ENCODE measurements at regions not wholly inside any gene's neighbourhood (a gene's known extent, or its start where the extent isn't known, plus 50 kb on each side); places are given as distances from the start of the nearest gene placed in this dataset.

GRCh38 chr3:115279939-115280338, 132.9 kb upstream of the ZBTB20 start:
- H3K4me3 ChIP-seq, result no peak overlapping the region
- no peaks in the 10 kb centered on the region for H3K36me3 ChIP-seq
- intact Hi-C loops (cut with DNase I), result no loop called here
- no peak for DNase-seq
- ATAC-seq, result no peak
- TF ChIP-seq CTCF (IDR thresholded peaks at IDR 0.05), result no peak
- H3K27ac ChIP-seq, result no peak overlapping the region
- peaks cover 8% of the 10 kb centered on the region for H3K4me1 ChIP-seq
- H3K27me3 ChIP-seq (ENCODE audit: low read depth), result no peaks in the 10 kb centered on the region
- no peaks in the 10 kb centered on the region for H3K9me3 ChIP-seq

- no peaks in the 10 kb centered on the region for H3K36me3 ChIP-seq
- H3K9me3 ChIP-seq, result no peaks in the 10 kb centered on the region
- no peak overlapping the region for H3K27ac ChIP-seq
- no peaks in the 10 kb centered on the region for H3K27me3 ChIP-seq (ENCODE audit: low read depth)
- intact Hi-C loops (cut with DNase I), result no loop called here
- TF ChIP-seq CTCF (IDR thresholded peaks at IDR 0.05), result no peak
- H3K4me3 ChIP-seq, result no peak overlapping the region
- DNase-seq, result no peak
- no peak for ATAC-seq
- peaks cover 8% of the 10 kb centered on the region for H3K4me1 ChIP-seq
These were observed 133.4 kb upstream of the ZBTB20 start for GRCh38 chr3:115280506-115280905.

GRCh38 chr3:115281697-115282675, 134.9 kb upstream of the ZBTB20 start:
- no peak for DNase-seq
- no peak for ATAC-seq
- Histone ChIP-seq H3K4me1 (peaks cover 8% of the 10 kb centered on the region), H3K36me3 (no peaks in the 10 kb centered on the region), H3K9me3 (no peaks in the 10 kb centered on the region), H3K4me3 (no peak overlapping the region), H3K27ac (no peak overlapping the region), H3K27me3 (ENCODE audit: low read depth) (no peaks in the 10 kb centered on the region)
- intact Hi-C loops (cut with DNase I), result no loop called here
- no peak for TF ChIP-seq CTCF (IDR thresholded peaks at IDR 0.05)

GRCh38 chr3:115284980-115285379, 137.9 kb upstream of the ZBTB20 start:
- Histone ChIP-seq H3K9me3 (no peaks in the 10 kb centered on the region), H3K4me3 (no peak overlapping the region), H3K27me3 (ENCODE audit: low read depth) (no peaks in the 10 kb centered on the region), H3K27ac (no peak overlapping the region), H3K4me1 (peaks cover 5% of the 10 kb centered on the region), H3K36me3 (no peaks in the 10 kb centered on the region)
- no peak for TF ChIP-seq CTCF (IDR thresholded peaks at IDR 0.05)
- DNase-seq (no peak), ATAC-seq (no peak)
- intact Hi-C loops (cut with DNase I), result no loop called here

GRCh38 chr3:115286529-115287197, 139.6 kb upstream of the ZBTB20 start:
- ATAC-seq (no peak), DNase-seq (no peak)
- H3K9me3 ChIP-seq, result no peaks in the 10 kb centered on the region
- no peak overlapping the region for H3K27ac ChIP-seq
- TF ChIP-seq CTCF (IDR thresholded peaks at IDR 0.05), result no peak
- no peaks in the 10 kb centered on the region for H3K36me3 ChIP-seq
- no peak overlapping the region for H3K4me3 ChIP-seq
- H3K27me3 ChIP-seq (ENCODE audit: low read depth), result no peaks in the 10 kb centered on the region
- H3K4me1 ChIP-seq, result no peaks in the 10 kb centered on the region
- intact Hi-C loops (cut with DNase I), result no loop called here

All from lower lobe of right lung (tissue), 2 donors.